ENCODE measurements at regions not wholly inside any gene's neighbourhood (a gene's known extent, or its start where the extent isn't known, plus 50 kb on each side); places are given as distances from the start of the nearest gene placed in this dataset.

GRCh38 chr2:125564471-125564870, 1091.5 kb upstream of the GYPC start:
- Histone ChIP-seq H3K9ac (ENCODE audit: low read depth in 1 of 2, low read length in 2 of 2) (no peak overlapping the region), H3K4me1 (ENCODE audit: control insufficient read depth in 1 of 2, insufficient read depth in 2 of 2, low read length in 2 of 2) (no peaks in the 10 kb centered on the region), H3K36me3 (ENCODE audit: control insufficient read depth in 1 of 2, insufficient read depth in 2 of 2, low read length in 2 of 2) (no peaks in the 10 kb centered on the region), H3K4me3 (ENCODE audit: low read depth in 1 of 2, low read length in 2 of 2) (no peak overlapping the region), H3K9me3 (ENCODE audit: control insufficient read depth in 1 of 2, low read length in 2 of 2) (no peaks in the 10 kb centered on the region), H3K27ac (ENCODE audit: low read depth, low read length) (no peak overlapping the region), H3K27me3 (ENCODE audit: control insufficient read depth in 1 of 2, insufficient read depth in 2 of 2, low read length in 2 of 2) (no peaks in the 10 kb centered on the region)

GRCh38 chr2:125566422-125566821, 1089.5 kb upstream of the GYPC start:
- Histone ChIP-seq H3K9ac (ENCODE audit: low read depth in 1 of 2, low read length in 2 of 2) (no peak overlapping the region), H3K4me3 (ENCODE audit: low read depth in 1 of 2, low read length in 2 of 2) (no peak overlapping the region), H3K4me1 (ENCODE audit: control insufficient read depth in 1 of 2, insufficient read depth in 2 of 2, low read length in 2 of 2) (no peaks in the 10 kb centered on the region), H3K27ac (ENCODE audit: low read depth, low read length) (no peak overlapping the region), H3K36me3 (ENCODE audit: control insufficient read depth in 1 of 2, insufficient read depth in 2 of 2, low read length in 2 of 2) (no peaks in the 10 kb centered on the region), H3K9me3 (ENCODE audit: control insufficient read depth in 1 of 2, low read length in 2 of 2) (no peaks in the 10 kb centered on the region), H3K27me3 (ENCODE audit: control insufficient read depth in 1 of 2, insufficient read depth in 2 of 2, low read length in 2 of 2) (no peaks in the 10 kb centered on the region)

GRCh38 chr2:125567100-125567499, 1088.9 kb upstream of the GYPC start:
- no peaks in the 10 kb centered on the region for H3K4me1 ChIP-seq (ENCODE audit: control insufficient read depth in 1 of 2, insufficient read depth in 2 of 2, low read length in 2 of 2)
- H3K9me3 ChIP-seq (ENCODE audit: control insufficient read depth in 1 of 2, low read length in 2 of 2) = no peaks in the 10 kb centered on the region
- H3K27me3 ChIP-seq (ENCODE audit: control insufficient read depth in 1 of 2, insufficient read depth in 2 of 2, low read length in 2 of 2) = no peaks in the 10 kb centered on the region
- H3K9ac ChIP-seq (ENCODE audit: low read depth in 1 of 2, low read length in 2 of 2) = no peak overlapping the region
- H3K36me3 ChIP-seq (ENCODE audit: control insufficient read depth in 1 of 2, insufficient read depth in 2 of 2, low read length in 2 of 2) = no peaks in the 10 kb centered on the region
- no peak overlapping the region for H3K4me3 ChIP-seq (ENCODE audit: low read depth in 1 of 2, low read length in 2 of 2)
- no peak overlapping the region for H3K27ac ChIP-seq (ENCODE audit: low read depth, low read length)

- H3K27ac ChIP-seq (ENCODE audit: low read depth, low read length) = no peak overlapping the region
- H3K27me3 ChIP-seq (ENCODE audit: control insufficient read depth in 1 of 2, insufficient read depth in 2 of 2, low read length in 2 of 2) = no peaks in the 10 kb centered on the region
- no peaks in the 10 kb centered on the region for H3K36me3 ChIP-seq (ENCODE audit: control insufficient read depth in 1 of 2, insufficient read depth in 2 of 2, low read length in 2 of 2)
- H3K4me3 ChIP-seq (ENCODE audit: low read depth in 1 of 2, low read length in 2 of 2) = no peak overlapping the region
- no peak overlapping the region for H3K9ac ChIP-seq (ENCODE audit: low read depth in 1 of 2, low read length in 2 of 2)
- no peaks in the 10 kb centered on the region for H3K9me3 ChIP-seq (ENCODE audit: control insufficient read depth in 1 of 2, low read length in 2 of 2)
- H3K4me1 ChIP-seq (ENCODE audit: control insufficient read depth in 1 of 2, insufficient read depth in 2 of 2, low read length in 2 of 2) = no peaks in the 10 kb centered on the region
These were observed 1083.3 kb upstream of the GYPC start for GRCh38 chr2:125572660-125573059.

GRCh38 chr2:125573432-125573831, 1082.5 kb upstream of the GYPC start:
- no peaks in the 10 kb centered on the region for H3K36me3 ChIP-seq (ENCODE audit: control insufficient read depth in 1 of 2, insufficient read depth in 2 of 2, low read length in 2 of 2)

GRCh38 chr2:125576558-125576957, 1079.4 kb upstream of the GYPC start:
- no peak overlapping the region for H3K9ac ChIP-seq (ENCODE audit: low read depth in 1 of 2, low read length in 2 of 2)
- no peak overlapping the region for H3K4me3 ChIP-seq (ENCODE audit: low read depth in 1 of 2, low read length in 2 of 2)
- no peaks in the 10 kb centered on the region for H3K9me3 ChIP-seq (ENCODE audit: control insufficient read depth in 1 of 2, low read length in 2 of 2)
- H3K27me3 ChIP-seq (ENCODE audit: control insufficient read depth in 1 of 2, insufficient read depth in 2 of 2, low read length in 2 of 2) = no peaks in the 10 kb centered on the region
- no peak overlapping the region for H3K27ac ChIP-seq (ENCODE audit: low read depth, low read length)
- no peaks in the 10 kb centered on the region for H3K4me1 ChIP-seq (ENCODE audit: control insufficient read depth in 1 of 2, insufficient read depth in 2 of 2, low read length in 2 of 2)
- no peaks in the 10 kb centered on the region for H3K36me3 ChIP-seq (ENCODE audit: control insufficient read depth in 1 of 2, insufficient read depth in 2 of 2, low read length in 2 of 2)

More at GRCh38 chr2:125573432-125573831, 1082.5 kb upstream of the GYPC start:
- no peaks in the 10 kb centered on the region for H3K4me1 ChIP-seq (ENCODE audit: control insufficient read depth in 1 of 2, insufficient read depth in 2 of 2, low read length in 2 of 2)
- H3K27ac ChIP-seq (ENCODE audit: low read depth, low read length) = no peak overlapping the region
- no peak overlapping the region for H3K4me3 ChIP-seq (ENCODE audit: low read depth in 1 of 2, low read length in 2 of 2)
- H3K9ac ChIP-seq (ENCODE audit: low read depth in 1 of 2, low read length in 2 of 2) = no peak overlapping the region
- H3K9me3 ChIP-seq (ENCODE audit: control insufficient read depth in 1 of 2, low read length in 2 of 2) = no peaks in the 10 kb centered on the region
- no peaks in the 10 kb centered on the region for H3K27me3 ChIP-seq (ENCODE audit: control insufficient read depth in 1 of 2, insufficient read depth in 2 of 2, low read length in 2 of 2)

- no peak overlapping the region for H3K9ac ChIP-seq (ENCODE audit: low read depth in 1 of 2, low read length in 2 of 2)
- no peak overlapping the region for H3K27ac ChIP-seq (ENCODE audit: low read depth, low read length)
- no peaks in the 10 kb centered on the region for H3K4me1 ChIP-seq (ENCODE audit: control insufficient read depth in 1 of 2, insufficient read depth in 2 of 2, low read length in 2 of 2)
- no peak overlapping the region for H3K4me3 ChIP-seq (ENCODE audit: low read depth in 1 of 2, low read length in 2 of 2)
- no peaks in the 10 kb centered on the region for H3K27me3 ChIP-seq (ENCODE audit: control insufficient read depth in 1 of 2, insufficient read depth in 2 of 2, low read length in 2 of 2)
- no peaks in the 10 kb centered on the region for H3K9me3 ChIP-seq (ENCODE audit: control insufficient read depth in 1 of 2, low read length in 2 of 2)
- H3K36me3 ChIP-seq (ENCODE audit: control insufficient read depth in 1 of 2, insufficient read depth in 2 of 2, low read length in 2 of 2) = no peaks in the 10 kb centered on the region
These were observed 1074.4 kb upstream of the GYPC start for GRCh38 chr2:125581557-125581956.

- Histone ChIP-seq H3K4me3 (ENCODE audit: low read depth in 1 of 2, low read length in 2 of 2) (no peak overlapping the region), H3K36me3 (ENCODE audit: control insufficient read depth in 1 of 2, insufficient read depth in 2 of 2, low read length in 2 of 2) (no peaks in the 10 kb centered on the region), H3K27me3 (ENCODE audit: control insufficient read depth in 1 of 2, insufficient read depth in 2 of 2, low read length in 2 of 2) (no peaks in the 10 kb centered on the region), H3K9ac (ENCODE audit: low read depth in 1 of 2, low read length in 2 of 2) (no peak overlapping the region), H3K9me3 (ENCODE audit: control insufficient read depth in 1 of 2, low read length in 2 of 2) (peaks cover 0 to under 1% of the 10 kb centered on the region in 2 donors), H3K4me1 (ENCODE audit: control insufficient read depth in 1 of 2, insufficient read depth in 2 of 2, low read length in 2 of 2) (no peaks in the 10 kb centered on the region), H3K27ac (ENCODE audit: low read depth, low read length) (no peak overlapping the region)
These were observed 1073.4 kb upstream of the GYPC start for GRCh38 chr2:125582516-125582915.

GRCh38 chr2:125584732-125585131, 1071.2 kb upstream of the GYPC start:
- Histone ChIP-seq H3K36me3 (ENCODE audit: control insufficient read depth in 1 of 2, insufficient read depth in 2 of 2, low read length in 2 of 2) (no peaks in the 10 kb centered on the region), H3K4me1 (ENCODE audit: control insufficient read depth in 1 of 2, insufficient read depth in 2 of 2, low read length in 2 of 2) (no peaks in the 10 kb centered on the region), H3K9ac (ENCODE audit: low read depth in 1 of 2, low read length in 2 of 2) (no peak overlapping the region), H3K9me3 (ENCODE audit: control insufficient read depth in 1 of 2, low read length in 2 of 2) (peaks cover 0 to 8% of the 10 kb centered on the region in 2 donors), H3K27ac (ENCODE audit: low read depth, low read length) (no peak overlapping the region), H3K27me3 (ENCODE audit: control insufficient read depth in 1 of 2, insufficient read depth in 2 of 2, low read length in 2 of 2) (no peaks in the 10 kb centered on the region), H3K4me3 (ENCODE audit: low read depth in 1 of 2, low read length in 2 of 2) (no peak overlapping the region)

GRCh38 chr2:125588780-125589179, 1067.2 kb upstream of the GYPC start:
- Histone ChIP-seq H3K4me1 (ENCODE audit: control insufficient read depth in 1 of 2, insufficient read depth in 2 of 2, low read length in 2 of 2) (no peaks in the 10 kb centered on the region), H3K27me3 (ENCODE audit: control insufficient read depth in 1 of 2, insufficient read depth in 2 of 2, low read length in 2 of 2) (no peaks in the 10 kb centered on the region), H3K9me3 (ENCODE audit: control insufficient read depth in 1 of 2, low read length in 2 of 2) (peaks cover 0 to 8% of the 10 kb centered on the region in 2 donors), H3K9ac (ENCODE audit: low read depth in 1 of 2, low read length in 2 of 2) (no peak overlapping the region), H3K4me3 (ENCODE audit: low read depth in 1 of 2, low read length in 2 of 2) (no peak overlapping the region), H3K36me3 (ENCODE audit: control insufficient read depth in 1 of 2, insufficient read depth in 2 of 2, low read length in 2 of 2) (no peaks in the 10 kb centered on the region), H3K27ac (ENCODE audit: low read depth, low read length) (no peak overlapping the region)

GRCh38 chr2:125591954-125592353, 1064.0 kb upstream of the GYPC start:
- Histone ChIP-seq H3K27ac (ENCODE audit: low read depth, low read length) (no peak overlapping the region), H3K9ac (ENCODE audit: low read depth in 1 of 2, low read length in 2 of 2) (no peak overlapping the region), H3K4me3 (ENCODE audit: low read depth in 1 of 2, low read length in 2 of 2) (no peak overlapping the region), H3K36me3 (ENCODE audit: control insufficient read depth in 1 of 2, insufficient read depth in 2 of 2, low read length in 2 of 2) (no peaks in the 10 kb centered on the region), H3K27me3 (ENCODE audit: control insufficient read depth in 1 of 2, insufficient read depth in 2 of 2, low read length in 2 of 2) (no peaks in the 10 kb centered on the region), H3K4me1 (ENCODE audit: control insufficient read depth in 1 of 2, insufficient read depth in 2 of 2, low read length in 2 of 2) (no peaks in the 10 kb centered on the region), H3K9me3 (ENCODE audit: control insufficient read depth in 1 of 2, low read length in 2 of 2) (peaks cover 0 to 8% of the 10 kb centered on the region in 2 donors)
